GM21526 (cell line): ENCODE measurements at regions not wholly inside any gene's neighbourhood (a gene's known extent, or its start where the extent isn't known, plus 50 kb on each side); places are given as distances from the start of the nearest gene placed in this dataset.
A peak's percentile ranks its signal among the peaks of the same experiment; 100 is the strongest.

ENCODE experiments used
- ATAC-seq: cut with Tn5 transposase; IDR thresholded peaks from one replicate; pipeline ENCODE4 v1.9.1; 2021; ENCODE audit warnings: moderate library complexity; ENCODE audit not compliant: unreplicated experiment, low FRiP score

GRCh38 chr2:204090021-204090420 lies 153.5 kb downstream of the ICOS start:
- ATAC-seq: no peak

- ATAC-seq: no peak
Observed at GRCh38 chr2:204104811-204105210, 168.2 kb downstream of the ICOS start.

GRCh38 chr2:204108330-204108751 lies 171.8 kb downstream of the ICOS start:
- no peak for ATAC-seq

- no peak for ATAC-seq
Observed at GRCh38 chr2:204108781-204109295, 172.3 kb downstream of the ICOS start.

GRCh38 chr2:204109681-204110080 lies 173.1 kb downstream of the ICOS start:
- no peak for ATAC-seq

GRCh38 chr2:204110338-204110741 lies 173.8 kb downstream of the ICOS start:
- peak; percentile 94 for ATAC-seq

- no peak for ATAC-seq
Observed at GRCh38 chr2:204110751-204111516, 174.4 kb downstream of the ICOS start.

- no peak for ATAC-seq
Observed at GRCh38 chr2:204112084-204112770, 175.7 kb downstream of the ICOS start.

- ATAC-seq: no peak
Observed at GRCh38 chr2:204114295-204115136, 178.0 kb downstream of the ICOS start.

- no peak for ATAC-seq
Observed at GRCh38 chr2:204115137-204116056, 178.8 kb downstream of the ICOS start.

- no peak for ATAC-seq
Observed at GRCh38 chr2:204116159-204116792, 179.7 kb downstream of the ICOS start.

GRCh38 chr2:204122425-204122824 lies 185.9 kb downstream of the ICOS start:
- ATAC-seq: no peak

GRCh38 chr2:204124140-204124750 lies 187.7 kb downstream of the ICOS start:
- no peak for ATAC-seq

GRCh38 chr2:204126705-204127104 lies 190.1 kb downstream of the ICOS start:
- ATAC-seq: no peak

- no peak for ATAC-seq
Observed at GRCh38 chr2:204127238-204127637, 190.7 kb downstream of the ICOS start.

GRCh38 chr2:204129591-204130294 lies 193.2 kb downstream of the ICOS start:
- ATAC-seq: no peak

- no peak for ATAC-seq
Observed at GRCh38 chr2:204131621-204132020, 195.1 kb downstream of the ICOS start.

GRCh38 chr2:204133476-204133875 lies 196.9 kb downstream of the ICOS start:
- ATAC-seq: no peak
